ENCODE measurements at regions not wholly inside any gene's neighbourhood (a gene's known extent, or its start where the extent isn't known, plus 50 kb on each side); places are given as distances from the start of the nearest gene placed in this dataset.

DNA sequence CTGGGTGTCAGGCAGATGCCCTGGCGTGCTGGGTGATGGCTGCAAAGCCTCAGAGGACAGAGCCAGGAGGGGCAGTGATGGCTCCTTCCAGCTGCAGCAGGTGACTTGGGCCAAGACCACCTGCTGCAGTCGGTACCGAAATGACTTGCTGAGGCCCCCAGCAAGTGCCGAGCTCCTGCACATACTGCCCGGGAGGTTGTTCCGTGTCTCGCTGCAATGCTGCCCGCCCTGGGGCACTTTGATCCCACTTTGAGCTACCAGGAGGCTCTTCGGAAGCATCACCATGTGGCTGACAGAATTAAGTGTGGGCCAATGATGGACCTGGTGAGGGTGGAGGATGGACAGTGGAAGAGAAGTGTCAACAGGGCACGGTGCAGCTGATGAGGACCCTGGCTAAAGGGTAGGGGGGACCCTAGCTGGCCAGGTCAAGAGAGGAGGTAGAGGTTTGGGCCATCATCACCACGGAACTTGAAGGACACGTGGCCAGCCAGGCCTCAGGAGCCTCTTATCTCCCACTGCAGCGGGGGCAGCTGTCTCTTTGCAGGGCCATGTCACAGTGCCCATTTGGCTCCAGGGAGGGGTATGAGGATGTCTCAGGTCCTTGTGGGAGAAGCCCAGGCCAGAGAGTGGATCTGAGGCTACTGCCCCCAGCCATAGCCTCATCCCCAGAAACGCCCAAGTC lies 51.1 kb upstream of the NANOS1 start:
- DNase-seq (ENCODE audit: low spot score) = no peak
- TF ChIP-seq, protein P1, sequence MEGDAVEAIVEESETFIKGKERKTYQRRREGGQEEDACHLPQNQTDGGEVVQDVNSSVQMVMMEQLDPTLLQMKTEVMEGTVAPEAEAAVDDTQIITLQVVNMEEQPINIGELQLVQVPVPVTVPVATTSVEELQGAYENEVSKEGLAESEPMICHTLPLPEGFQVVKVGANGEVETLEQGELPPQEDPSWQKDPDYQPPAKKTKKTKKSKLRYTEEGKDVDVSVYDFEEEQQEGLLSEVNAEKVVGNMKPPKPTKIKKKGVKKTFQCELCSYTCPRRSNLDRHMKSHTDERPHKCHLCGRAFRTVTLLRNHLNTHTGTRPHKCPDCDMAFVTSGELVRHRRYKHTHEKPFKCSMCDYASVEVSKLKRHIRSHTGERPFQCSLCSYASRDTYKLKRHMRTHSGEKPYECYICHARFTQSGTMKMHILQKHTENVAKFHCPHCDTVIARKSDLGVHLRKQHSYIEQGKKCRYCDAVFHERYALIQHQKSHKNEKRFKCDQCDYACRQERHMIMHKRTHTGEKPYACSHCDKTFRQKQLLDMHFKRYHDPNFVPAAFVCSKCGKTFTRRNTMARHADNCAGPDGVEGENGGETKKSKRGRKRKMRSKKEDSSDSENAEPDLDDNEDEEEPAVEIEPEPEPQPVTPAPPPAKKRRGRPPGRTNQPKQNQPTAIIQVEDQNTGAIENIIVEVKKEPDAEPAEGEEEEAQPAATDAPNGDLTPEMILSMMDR (IDR thresholded peaks at IDR 0.05; ENCODE audit: extremely low read depth, missing control alignments) = no peak

DNA sequence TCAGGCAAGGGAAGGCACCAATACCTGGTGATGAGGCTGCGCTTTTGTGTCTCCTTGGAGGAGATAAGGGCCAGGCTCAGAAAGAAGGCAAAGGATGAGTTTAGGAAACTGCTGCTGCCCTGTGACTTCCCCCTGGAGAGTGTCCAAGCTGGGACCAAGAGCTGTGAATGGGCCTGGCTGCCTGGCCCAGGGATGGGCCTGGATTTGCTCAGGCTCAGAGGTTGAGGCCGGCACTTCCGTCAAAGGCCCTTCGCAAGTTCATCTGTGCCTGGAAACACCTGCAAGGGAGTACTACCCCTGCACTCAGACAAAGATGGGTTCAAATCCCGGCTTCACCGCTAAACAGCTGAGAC lies 50.5 kb upstream of the NANOS1 start:
- TF ChIP-seq, protein P1 (IDR thresholded peaks at IDR 0.05; ENCODE audit: extremely low read depth, missing control alignments) = no peak
- no peak for DNase-seq (ENCODE audit: low spot score)

DNA sequence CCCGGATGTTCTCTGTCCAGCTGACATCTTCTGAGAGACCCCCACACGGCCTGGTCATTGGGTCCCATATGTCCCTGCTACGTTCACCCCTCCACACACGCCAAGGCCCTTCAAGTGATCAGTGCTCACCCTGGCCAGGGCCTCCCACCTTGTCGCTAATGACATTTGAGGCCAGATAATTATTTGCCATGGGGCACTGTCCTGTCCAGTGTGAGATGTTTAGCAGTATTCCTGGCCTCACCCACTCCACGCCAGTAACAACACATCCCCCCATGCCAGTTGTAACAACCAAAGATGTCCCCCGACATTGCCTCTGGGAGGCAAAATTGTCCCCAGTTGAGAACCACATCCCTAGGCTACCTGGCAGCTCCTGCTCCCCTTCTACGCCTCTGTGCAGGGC lies 49.9 kb upstream of the NANOS1 start:
- TF ChIP-seq, protein P1 (IDR thresholded peaks at IDR 0.05; ENCODE audit: extremely low read depth, missing control alignments) = no peak
- DNase-seq (ENCODE audit: low spot score) = no peak

All from GM20000 (cell line).